ENCODE measurements at regions not wholly inside any gene's neighbourhood (a gene's known extent, or its start where the extent isn't known, plus 50 kb on each side); places are given as distances from the start of the nearest gene placed in this dataset.
"Not testable (repeated sequence)": the region's sequence is repeated elsewhere in the genome, so short reads cannot be mapped to it uniquely, and the experiment has no call there.

GRCh38 chr12:124140944-124141486 lies 153.9 kb upstream of the RFLNA start:
- ATAC-seq: no peak
- TF ChIP-seq TCF4 (CRISPR knock-in tag; IDR thresholded peaks at IDR 0.05; ENCODE audit: borderline replicate concordance): peak; percentile 34; the same call in 1 of the 2 replicates
- TF ChIP-seq TSHZ2 (CRISPR knock-in tag; IDR thresholded peaks at IDR 0.05): no peak
- no peak for TF ChIP-seq ZC3H10 (CRISPR knock-in tag; IDR thresholded peaks at IDR 0.05)
- TF ChIP-seq ZFP30 (CRISPR knock-in tag; IDR thresholded peaks at IDR 0.05): no peak

- ATAC-seq: not testable (repeated sequence)
These were observed 153.3 kb upstream of the RFLNA start for GRCh38 chr12:124141611-124142010.

GRCh38 chr12:124142395-124143035 lies 152.4 kb upstream of the RFLNA start:
- TF ChIP-seq ISL1 (CRISPR knock-in tag; IDR thresholded peaks at IDR 0.05): no peak
- TF ChIP-seq TSHZ2 (CRISPR knock-in tag; IDR thresholded peaks at IDR 0.05): no peak
- no peak for TF ChIP-seq OSR1 (CRISPR knock-in tag; IDR thresholded peaks at IDR 0.05)
- no peak for TF ChIP-seq BACH2 (CRISPR knock-in tag; IDR thresholded peaks at IDR 0.05; ENCODE audit: borderline replicate concordance)
- TF ChIP-seq ZFP3 (CRISPR knock-in tag; IDR thresholded peaks at IDR 0.05): no peak
- TF ChIP-seq ZC3H10 (CRISPR knock-in tag; IDR thresholded peaks at IDR 0.05): no peak
- TF ChIP-seq CSDC2 (CRISPR knock-in tag; IDR thresholded peaks at IDR 0.05): no peak
- no peak for TF ChIP-seq RARB (CRISPR knock-in tag; IDR thresholded peaks at IDR 0.05)
- TF ChIP-seq PPARA (CRISPR knock-in tag; IDR thresholded peaks at IDR 0.05; ENCODE audit: borderline replicate concordance): no peak
- TF ChIP-seq POU6F1 (CRISPR knock-in tag; IDR thresholded peaks at IDR 0.05; ENCODE audit: borderline replicate concordance, low read depth): no peak
- no peak for TF ChIP-seq GLIS3 (CRISPR knock-in tag; IDR thresholded peaks at IDR 0.05)
- no peak for TF ChIP-seq CREB5 (CRISPR knock-in tag; IDR thresholded peaks at IDR 0.05; ENCODE audit: low read depth)
- no peak for TF ChIP-seq SNAI2 (CRISPR knock-in tag; IDR thresholded peaks at IDR 0.05)
- TF ChIP-seq ZFP30 (CRISPR knock-in tag; IDR thresholded peaks at IDR 0.05): no peak
- no peak for TF ChIP-seq ARNTL (CRISPR knock-in tag; IDR thresholded peaks at IDR 0.05; ENCODE audit: borderline replicate concordance, low read depth)
- no peak for TF ChIP-seq TCF4 (CRISPR knock-in tag; IDR thresholded peaks at IDR 0.05; ENCODE audit: borderline replicate concordance)
- no peak for TF ChIP-seq PATZ1 (CRISPR knock-in tag; IDR thresholded peaks at IDR 0.05; ENCODE audit: borderline replicate concordance)
- TF ChIP-seq ZNF8 (CRISPR knock-in tag; IDR thresholded peaks at IDR 0.05): no peak
- no peak for TF ChIP-seq TOX (CRISPR knock-in tag; IDR thresholded peaks at IDR 0.05; ENCODE audit: borderline replicate concordance)
- TF ChIP-seq ZNF565 (CRISPR knock-in tag; conservative IDR thresholded peaks at IDR 0.05; ENCODE audit: low read depth): no peak
- ATAC-seq: no peak

Data from SK-N-SH treated with all-trans-retinoic acid at 6 μM for 48 hours (cell line).